ENCODE measurements at regions not wholly inside any gene's neighbourhood (a gene's known extent, or its start where the extent isn't known, plus 50 kb on each side); places are given as distances from the start of the nearest gene placed in this dataset.

GRCh38 chr20:39876976-39877635 lies 811.9 kb downstream of the MAFB start:
- no peak for DNase-seq (ENCODE audit: extremely low spot score, insufficient read length, low read depth)
- no peak for FAIRE-seq

- no peak for FAIRE-seq
- no peak for DNase-seq (ENCODE audit: extremely low spot score, insufficient read length, low read depth)
Observed at GRCh38 chr20:39875492-39876110, 813.4 kb downstream of the MAFB start.

GRCh38 chr20:39874049-39874893 lies 814.8 kb downstream of the MAFB start:
- FAIRE-seq (peak; percentile 84), DNase-seq (ENCODE audit: extremely low spot score, insufficient read length, low read depth) (peak; percentile 38)

- FAIRE-seq = peak; percentile 9
- DNase-seq (ENCODE audit: extremely low spot score, insufficient read length, low read depth) = no peak
Observed at GRCh38 chr20:39873286-39873685, 815.8 kb downstream of the MAFB start.

- DNase-seq (ENCODE audit: extremely low spot score, insufficient read length, low read depth) (no peak), FAIRE-seq (no peak)
Observed at GRCh38 chr20:39871013-39871412, 818.0 kb downstream of the MAFB start.

- DNase-seq (ENCODE audit: extremely low spot score, insufficient read length, low read depth) (no peak), FAIRE-seq (no peak)
Observed at GRCh38 chr20:39865446-39865845, 823.6 kb downstream of the MAFB start.

GRCh38 chr20:39862470-39862891 lies 826.6 kb downstream of the MAFB start:
- no peak for FAIRE-seq

GRCh38 chr20:39861381-39861780 lies 827.7 kb downstream of the MAFB start:
- no peak for FAIRE-seq
- DNase-seq (ENCODE audit: extremely low spot score, insufficient read length, low read depth) = no peak

More at GRCh38 chr20:39862470-39862891, 826.6 kb downstream of the MAFB start:
- DNase-seq (ENCODE audit: extremely low spot score, insufficient read length, low read depth) = no peak

- FAIRE-seq = no peak
- DNase-seq (ENCODE audit: extremely low spot score, insufficient read length, low read depth) = no peak
Observed at GRCh38 chr20:39857835-39858234, 831.2 kb downstream of the MAFB start.

- FAIRE-seq (no peak), DNase-seq (ENCODE audit: extremely low spot score, insufficient read length, low read depth) (no peak)
Observed at GRCh38 chr20:39857187-39857586, 831.8 kb downstream of the MAFB start.

GRCh38 chr20:39855799-39856198 lies 833.2 kb downstream of the MAFB start:
- FAIRE-seq = no peak
- no peak for DNase-seq (ENCODE audit: extremely low spot score, insufficient read length, low read depth)

- FAIRE-seq = peak; percentile 26
Observed at GRCh38 chr20:39855056-39855455, 834.0 kb downstream of the MAFB start.

GRCh38 chr20:39853636-39854035 lies 835.4 kb downstream of the MAFB start:
- FAIRE-seq = peak; percentile 62
- no peak for DNase-seq (ENCODE audit: extremely low spot score, insufficient read length, low read depth)

More at GRCh38 chr20:39855056-39855455, 834.0 kb downstream of the MAFB start:
- no peak for DNase-seq (ENCODE audit: extremely low spot score, insufficient read length, low read depth)

GRCh38 chr20:39853050-39853449 lies 836.0 kb downstream of the MAFB start:
- FAIRE-seq (no peak), DNase-seq (ENCODE audit: extremely low spot score, insufficient read length, low read depth) (no peak)

- DNase-seq (ENCODE audit: extremely low spot score, insufficient read length, low read depth) (no peak), FAIRE-seq (no peak)
Observed at GRCh38 chr20:39851459-39851858, 837.6 kb downstream of the MAFB start.

GRCh38 chr20:39850821-39851330 lies 838.2 kb downstream of the MAFB start:
- DNase-seq (ENCODE audit: extremely low spot score, insufficient read length, low read depth) (no peak), FAIRE-seq (no peak)

GRCh38 chr20:39850246-39850645 lies 838.8 kb downstream of the MAFB start:
- no peak for FAIRE-seq
- DNase-seq (ENCODE audit: extremely low spot score, insufficient read length, low read depth) = no peak

- no peak for DNase-seq (ENCODE audit: extremely low spot score, insufficient read length, low read depth)
- FAIRE-seq = no peak
Observed at GRCh38 chr20:39849664-39850063, 839.4 kb downstream of the MAFB start.

- DNase-seq (ENCODE audit: extremely low spot score, insufficient read length, low read depth) (no peak), FAIRE-seq (no peak)
Observed at GRCh38 chr20:39849171-39849570, 839.9 kb downstream of the MAFB start.

- FAIRE-seq (no peak), DNase-seq (ENCODE audit: extremely low spot score, insufficient read length, low read depth) (no peak)
Observed at GRCh38 chr20:39839399-39840119, 849.5 kb downstream of the MAFB start.

Measured in GM18507 (cell line).